H9 (cell line): ENCODE measurements at regions not wholly inside any gene's neighbourhood (a gene's known extent, or its start where the extent isn't known, plus 50 kb on each side); places are given as distances from the start of the nearest gene placed in this dataset.

ENCODE experiments used
- DNase-seq: peaks from one replicate; pipeline ENCODE4 v3.0.0-alpha.2; 2017
- H2AFZ ChIP-seq: one replicate; pipeline ENCODE4 v1.6.1; 2013; ENCODE audit warnings: mild to moderate bottlenecking, low read length, control low read depth, moderate library complexity
- H2AK5ac ChIP-seq: 2 replicates; pipeline ENCODE4 v1.6.1; 2013; ENCODE audit warnings: low read length, control low read depth, mixed read lengths; ENCODE audit not compliant: insufficient read length
- H2BK120ac ChIP-seq: one replicate; pipeline ENCODE4 v1.6.1; 2013; ENCODE audit warnings: low read depth, mild to moderate bottlenecking, low read length, control low read depth, inconsistent platforms; ENCODE audit not compliant: poor library complexity, severe bottlenecking
- H2BK12ac ChIP-seq: 2 replicates; pipeline ENCODE4 v1.6.1; 2013; ENCODE audit warnings: low read length, control low read depth, mixed read lengths, low read depth; ENCODE audit not compliant: insufficient read length
- H2BK15ac ChIP-seq: 2 replicates; pipeline ENCODE4 v1.6.1; 2013; ENCODE audit warnings: low read depth, low read length, control low read depth
- H2BK20ac ChIP-seq: one replicate; pipeline ENCODE4 v1.6.1; 2013; ENCODE audit warnings: low read depth, mild to moderate bottlenecking, low read length, control low read depth, inconsistent platforms; ENCODE audit not compliant: poor library complexity, severe bottlenecking
- H2BK5ac ChIP-seq: 2 replicates; pipeline ENCODE4 v1.6.1; 2013; ENCODE audit warnings: low read length, control low read depth, mixed read lengths; ENCODE audit not compliant: insufficient read length
- H3K14ac ChIP-seq: 2 replicates; pipeline ENCODE4 v1.6.1; 2013; ENCODE audit warnings: low read length, control low read depth; ENCODE audit not compliant: insufficient read depth
- H3K18ac ChIP-seq: 2 replicates; pipeline ENCODE4 v1.6.1; 2013; ENCODE audit warnings: low read depth, mild to moderate bottlenecking, mixed read lengths, low read length, control low read depth; ENCODE audit not compliant: insufficient read length
- H3K23ac ChIP-seq: 2 replicates; pipeline ENCODE4 v1.6.1; 2013; ENCODE audit warnings: low read length, control low read depth, mixed read lengths, low read depth; ENCODE audit not compliant: insufficient read length
- H3K23me2 ChIP-seq: 2 replicates; pipeline ENCODE4 v1.6.1; 2013; ENCODE audit warnings: low read depth, mild to moderate bottlenecking, mixed read lengths, low read length, control low read depth; ENCODE audit not compliant: insufficient read length, poor library complexity, severe bottlenecking
- H3K27ac ChIP-seq: 2 replicates; pipeline ENCODE4 v1.5.1; 2013; ENCODE audit warnings: low read length, control low read depth, mixed read lengths, low read depth; ENCODE audit not compliant: insufficient read length
- H3K27me3 ChIP-seq: 2 replicates; pipeline ENCODE4 v1.6.1; 2013; ENCODE audit warnings: low read length, control low read depth, inconsistent platforms; ENCODE audit not compliant: insufficient read depth
- H3K4ac ChIP-seq: 2 replicates; pipeline ENCODE4 v1.6.1; 2013; ENCODE audit warnings: low read depth, mild to moderate bottlenecking, control low read depth, inconsistent platforms, low read length, moderate library complexity
- H3K4me1 ChIP-seq: 2 replicates; pipeline ENCODE4 v1.6.1; 2013; ENCODE audit warnings: low read length, control low read depth, inconsistent platforms; ENCODE audit not compliant: insufficient read depth
- H3K4me2 ChIP-seq: 2 replicates; pipeline ENCODE4 v1.6.1; 2013; ENCODE audit warnings: low read length, control low read depth, mixed read lengths; ENCODE audit not compliant: insufficient read length, insufficient read depth
- H3K56ac ChIP-seq: 2 replicates; pipeline ENCODE4 v1.6.1; 2013; ENCODE audit warnings: low read depth, mild to moderate bottlenecking, mixed read lengths, low read length, control low read depth; ENCODE audit not compliant: insufficient read length
- H3K79me1 ChIP-seq: 2 replicates; pipeline ENCODE4 v1.6.1; 2013; ENCODE audit warnings: low read depth, mild to moderate bottlenecking, moderate library complexity, low read length, control low read depth, inconsistent platforms; ENCODE audit not compliant: insufficient read depth, poor library complexity, severe bottlenecking
- H3K79me2 ChIP-seq: 2 replicates; pipeline ENCODE4 v1.6.1; 2013; ENCODE audit warnings: low read length, control low read depth, inconsistent platforms; ENCODE audit not compliant: insufficient read depth
- H3K9ac ChIP-seq: 2 replicates; pipeline ENCODE4 v1.6.1; 2013; ENCODE audit warnings: low read length, control low read depth, mixed read lengths; ENCODE audit not compliant: insufficient read length; ENCODE audit errors: extremely low read depth
- H3K9me3 ChIP-seq: one replicate; pipeline ENCODE4 v1.6.1; 2013; ENCODE audit warnings: low read depth, low read length, inconsistent platforms; ENCODE audit not compliant: control insufficient read depth
- H3T11ph ChIP-seq: one replicate; pipeline ENCODE4 v1.6.1; 2013; ENCODE audit warnings: mild to moderate bottlenecking, low read length, control low read depth, inconsistent platforms
- H4K20me1 ChIP-seq: one replicate; pipeline ENCODE4 v1.6.1; 2013; ENCODE audit not compliant: control insufficient read depth, insufficient read length, insufficient read depth
- H4K5ac ChIP-seq: 2 replicates; pipeline ENCODE4 v1.6.1; 2013; ENCODE audit warnings: low read depth, mild to moderate bottlenecking, mixed read lengths, low read length, control low read depth; ENCODE audit not compliant: insufficient read length
- H4K8ac ChIP-seq: replicated peaks from 2 replicates; pipeline ENCODE4 v1.6.1; 2013; ENCODE audit warnings: low read length, control low read depth, mixed read lengths, low read depth; ENCODE audit not compliant: insufficient read length
- H4K91ac ChIP-seq: 2 replicates; pipeline ENCODE4 v1.6.1; 2013; ENCODE audit warnings: low read depth, mild to moderate bottlenecking, moderate library complexity, mixed read lengths, low read length, control low read depth; ENCODE audit not compliant: insufficient read length
- H3K27ac Mint-ChIP-seq, 3 experiments: 2 replicates in 2 of 3; 3 replicates in 1 of 3; pipeline ENCODE4 v1.8.0; 2020 to 2021; ENCODE audit warnings: mixed read lengths in 3 of 3, mild to moderate bottlenecking in 1 of 3, moderate library complexity in 1 of 3
- H3K27me3 Mint-ChIP-seq: 2 replicates; pipeline ENCODE4 v1.8.0; 2021; ENCODE audit warnings: low read depth, mild to moderate bottlenecking, moderate library complexity, mixed read lengths
- H3K36me3 Mint-ChIP-seq, 3 experiments: 2 replicates in 2 of 3; 3 replicates in 1 of 3; pipeline ENCODE4 v1.8.0; 2020 to 2021; ENCODE audit warnings: low read depth in 3 of 3, mixed read lengths in 3 of 3; ENCODE audit not compliant: insufficient read depth in 1 of 3
- H3K4me1 Mint-ChIP-seq, 2 experiments: 2 replicates each; pipeline ENCODE4 v1.8.0; 2020; ENCODE audit warnings: mixed read lengths in 2 of 2
- H3K4me3 Mint-ChIP-seq, 2 experiments: 2 replicates in 1 of 2; 3 replicates in 1 of 2; pipeline ENCODE4 v1.8.0; 2020 to 2021; ENCODE audit warnings: mild to moderate bottlenecking in 2 of 2, mixed read lengths in 2 of 2, moderate library complexity in 1 of 2
- H3K9me3 Mint-ChIP-seq, 2 experiments: 2 replicates in 1 of 2; 3 replicates in 1 of 2; pipeline ENCODE4 v1.8.0; 2020; ENCODE audit warnings: mild to moderate bottlenecking in 2 of 2, mixed read lengths in 2 of 2, moderate library complexity in 1 of 2
- CTCF ChIP-seq: fragments of 200-600 bp; sonication (generic); conservative IDR thresholded peaks from 3 replicates; pipeline ENCODE4 v1.8.0; 2021; ENCODE audit warnings: antibody characterized with exemption, mild to moderate bottlenecking
- WGBS: extraction: QIAGEN DNeasy Blood & Tissue Kit; methylation state at CpG from one replicate; pipeline ENCODE4 v1.1.7; 2013; ENCODE audit warnings: missing lambda C conversion rate, low lambda C conversion rate, mixed read lengths; ENCODE audit not compliant: insufficient read length; ENCODE audit errors: extremely low coverage; 5-methylcytosine and 5-hydroxymethylcytosine counted together

- Histone ChIP-seq H3K14ac (no peak overlapping the region), H3K79me2 (no peaks in the 10 kb centered on the region), H2AFZ (no peak overlapping the region), H2BK15ac (no peak overlapping the region), H4K91ac (no peak overlapping the region), H3K27me3 (no peaks in the 10 kb centered on the region), H4K20me1 (no peaks in the 10 kb centered on the region), H2BK120ac (no peak overlapping the region), H2AK5ac (no peak overlapping the region), H3T11ph (no peak overlapping the region), H3K23me2 (no peaks in the 10 kb centered on the region), H4K8ac (no peak overlapping the region), H3K18ac (no peak overlapping the region), H3K9ac (no peak overlapping the region), H3K56ac (no peak overlapping the region), H4K5ac (no peak overlapping the region), H3K23ac (no peak overlapping the region), H2BK12ac (no peak overlapping the region), H3K4ac (no peak overlapping the region), H2BK5ac (no peak overlapping the region), H3K4me2 (no peak overlapping the region), H3K27ac (no peak overlapping the region), H3K9me3 (no peaks in the 10 kb centered on the region), H3K79me1 (no peaks in the 10 kb centered on the region), H3K4me1 (no peaks in the 10 kb centered on the region), H2BK20ac (no peak overlapping the region)
- TF ChIP-seq CTCF = no peak
- no CpG with 5 or more reads among the region's 15 CpGs for WGBS
- Mint-ChIP-seq H3K9me3 (no peaks in the 10 kb centered on the region), H3K27ac (no peak overlapping the region), H3K4me3 (no peak overlapping the region), H3K4me1 (no peaks in the 10 kb centered on the region; a peak in 1 of 4 replicates), H3K36me3 (no peaks in the 10 kb centered on the region), H3K27me3 (peaks cover 15% of the 10 kb centered on the region)
- no peak for DNase-seq
Measured at GRCh38 chr21:38649120-38649519, 150.8 kb upstream of the ERG start.
